SK-N-SH (cell line): ENCODE measurements at regions not wholly inside any gene's neighbourhood (a gene's known extent, or its start where the extent isn't known, plus 50 kb on each side); places are given as distances from the start of the nearest gene placed in this dataset.

Experiments
- CTCF ChIA-PET: fragments of 300-600, 350-600 bp; formaldehyde crosslinking; extraction: SDS; loops from one replicate; lab custom pipeline; 2021; lab: Yijun Ruan, JAX
- POLR2A ChIA-PET: fragments of 350-600 bp; sonication (Branson Sonifier 250); formaldehyde crosslinking; extraction: SDS; loops from one replicate; lab custom pipeline; 2020; ENCODE audit warnings: antibody characterized with exemption, inconsistent platforms; lab: Yijun Ruan, JAX
- DNase-seq: peaks from one replicate; pipeline ENCODE4 v3.0.0; 2012
- H2AFZ ChIP-seq: fragments of 200-600 bp; sonication (generic); 2 replicates; pipeline ENCODE4 v1.8.1; 2016; ENCODE audit warnings: antibody characterized with exemption, mild to moderate bottlenecking, low read depth
- H3F3A ChIP-seq: fragments of 200-600 bp; sonication (generic); replicated peaks from 2 replicates; pipeline ENCODE3; 2016; ENCODE audit warnings: antibody characterized with exemption, mild to moderate bottlenecking; ENCODE audit not compliant: insufficient read depth
- H3K27ac ChIP-seq, 2 experiments: fragments of 200-500 bp in 1 of 2; fragments of 200-600 bp in 1 of 2; sonication (Bioruptor generic) in 1 of 2; sonication (generic), shearing (Covaris generic) in 1 of 2; 2 replicates each; pipeline versions ENCODE4 v1.5.1 to v1.6.1; 2014 to 2016; ENCODE audit warnings: low read depth in 2 of 2, inconsistent platforms in 1 of 2, low read length in 1 of 2, mild to moderate bottlenecking in 1 of 2, mixed read lengths in 1 of 2
- H3K27me3 ChIP-seq: fragments of 200-600 bp; sonication (generic), shearing (Covaris generic); 2 replicates; pipeline ENCODE4 v1.6.1; 2016; ENCODE audit warnings: mixed run types; ENCODE audit not compliant: insufficient read depth
- H3K36me3 ChIP-seq, 2 experiments: fragments of 200-500 bp in 1 of 2; fragments of 200-600 bp in 1 of 2; sonication (Bioruptor generic) in 1 of 2; sonication (generic) in 1 of 2; replicated peaks in 1 of 2; 2 replicates each; pipeline versions ENCODE3 to v1.5.1; 2014 to 2016; ENCODE audit warnings: low read length in 1 of 2, mild to moderate bottlenecking in 1 of 2; ENCODE audit not compliant: insufficient read depth in 2 of 2, control insufficient read depth in 1 of 2
- H3K4me1 ChIP-seq, 2 experiments: fragments of 200-500 bp in 1 of 2; fragments of 200-600 bp in 1 of 2; sonication (Bioruptor generic) in 1 of 2; sonication (generic), shearing (Covaris generic) in 1 of 2; 2 replicates each; pipeline versions ENCODE4 v1.5.1 to v1.6.1; 2014 to 2016; ENCODE audit warnings: low read depth in 1 of 2, low read length in 1 of 2, mixed run types in 1 of 2; ENCODE audit not compliant: insufficient read depth in 2 of 2, control insufficient read depth in 1 of 2
- H3K4me2 ChIP-seq: fragments of 200-600 bp; sonication (generic), shearing (Covaris generic); 2 replicates; pipeline ENCODE4 v1.6.1; 2017; ENCODE audit warnings: mixed run types
- H3K4me3 ChIP-seq, 2 experiments: fragments of 200-500 bp in 1 of 2; fragments of 200-600 bp in 1 of 2; sonication (Bioruptor generic) in 1 of 2; sonication (generic), shearing (Covaris generic) in 1 of 2; 2 replicates each; pipeline versions ENCODE4 v1.5.1 to v1.8.1; 2014 to 2016; ENCODE audit warnings: low read depth in 2 of 2, inconsistent platforms in 1 of 2, low read length in 1 of 2, mild to moderate bottlenecking in 1 of 2, mixed read lengths in 1 of 2, moderate library complexity in 1 of 2
- H3K79me2 ChIP-seq: fragments of 200-600 bp; sonication (generic); 2 replicates; pipeline ENCODE4 v1.8.1; 2017; ENCODE audit warnings: mild to moderate bottlenecking; ENCODE audit not compliant: insufficient read depth
- H3K9ac ChIP-seq: fragments of 200-600 bp; sonication (generic); 2 replicates; pipeline ENCODE4 v1.6.1; 2017; ENCODE audit warnings: mixed run types
- H3K9me2 ChIP-seq: fragments of 200-600 bp; sonication (generic); 2 replicates; pipeline ENCODE4 v1.6.1; 2017; ENCODE audit warnings: mixed run types
- H3K9me3 ChIP-seq: fragments of 200-600 bp; sonication (generic); 2 replicates; pipeline ENCODE4 v1.6.1; 2017; ENCODE audit warnings: mixed run types, mild to moderate bottlenecking, moderate library complexity
- H4K20me1 ChIP-seq: fragments of 200-600 bp; sonication (generic); 2 replicates; pipeline ENCODE4 v1.6.1; 2017; ENCODE audit warnings: mild to moderate bottlenecking, mixed run types; ENCODE audit not compliant: insufficient read depth
- ELF1 ChIP-seq: IDR thresholded peaks from 2 replicates; pipeline ENCODE4 v1.4.0; 2012
- EP300 ChIP-seq, 2 experiments: IDR thresholded peaks; 2 replicates each; pipeline versions ENCODE4 v1.4.0 to v1.6.1; 2012; ENCODE audit warnings: borderline replicate concordance in 1 of 2, low read depth in 1 of 2, low read length in 1 of 2
- EZH2phosphoT487 ChIP-seq: fragments of 200-600 bp; sonication (generic); IDR thresholded peaks from 2 replicates; pipeline ENCODE4 v1.6.1; 2017; ENCODE audit warnings: low read depth, mixed run types, mild to moderate bottlenecking, antibody characterized with exemption, moderate library complexity, borderline replicate concordance
- FOXJ3 ChIP-seq: sonication (generic); formaldehyde crosslinking; IDR thresholded peaks from 2 replicates; pipeline ENCODE4 v1.5.1; 2020; ENCODE audit warnings: mild to moderate bottlenecking, missing genetic modification reagents
- GABPA ChIP-seq: IDR thresholded peaks from 2 replicates; pipeline ENCODE4 v1.4.0; 2012; ENCODE audit warnings: low read depth, mild to moderate bottlenecking
- MAX ChIP-seq: IDR thresholded peaks from 2 replicates; pipeline ENCODE4 v1.4.0; 2012; ENCODE audit warnings: low read depth
- MEF2A ChIP-seq: IDR thresholded peaks from 2 replicates; pipeline ENCODE4 v1.4.0; 2012; ENCODE audit warnings: low read depth, borderline replicate concordance
- NFIC ChIP-seq: IDR thresholded peaks from 2 replicates; pipeline ENCODE4 v1.4.0; 2012; ENCODE audit warnings: borderline replicate concordance
- NRF1 ChIP-seq: IDR thresholded peaks from 2 replicates; pipeline ENCODE4 v1.6.1; 2012; ENCODE audit warnings: low read depth, mild to moderate bottlenecking, low read length
- RAD21 ChIP-seq: IDR thresholded peaks from 2 replicates; pipeline ENCODE4 v1.6.1; 2012; ENCODE audit warnings: mild to moderate bottlenecking, low read length
- RFX5 ChIP-seq: IDR thresholded peaks from 2 replicates; pipeline ENCODE4 v1.6.1; 2012; ENCODE audit warnings: mild to moderate bottlenecking, improper control_type of control experiment, low read length
- SIN3A ChIP-seq: IDR thresholded peaks from 2 replicates; pipeline ENCODE4 v1.6.1; 2012; ENCODE audit warnings: low read depth, mild to moderate bottlenecking, low read length, moderate library complexity, borderline replicate concordance
- SMC3 ChIP-seq: IDR thresholded peaks from 2 replicates; pipeline ENCODE4 v1.6.1; 2012; ENCODE audit warnings: low read depth, low read length, improper control_type of control experiment
- TAF1 ChIP-seq: IDR thresholded peaks from 2 replicates; pipeline ENCODE4 v1.6.1; 2012; ENCODE audit warnings: low read depth, mild to moderate bottlenecking, low read length, moderate library complexity, borderline replicate concordance
- TCF12 ChIP-seq: IDR thresholded peaks from 2 replicates; pipeline ENCODE4 v1.4.0; 2012
- TEAD4 ChIP-seq: IDR thresholded peaks from 2 replicates; pipeline ENCODE4 v1.4.0; 2012; ENCODE audit warnings: mild to moderate bottlenecking, borderline replicate concordance; ENCODE audit not compliant: insufficient read depth
- whole genome bisulfite sequencing: methylation state at CpG from one replicate; pipeline ENCODE4 v1.1.6; 2017; ENCODE audit warnings: low lambda C conversion rate; 5-methylcytosine and 5-hydroxymethylcytosine counted together
- TF ChIP-seq, protein P1 (sequence below): IDR thresholded peaks from 2 replicates; pipeline ENCODE4 v1.4.0; 2012; ENCODE audit warnings: low read depth, borderline replicate concordance
- TF ChIP-seq, protein P2 (sequence below): fragments of 150-350 bp; IDR thresholded peaks from 2 replicates; pipeline ENCODE4 v1.6.1; 2017; ENCODE audit warnings: antibody characterized with exemption, low read length, low read depth, borderline replicate concordance

DNA sequence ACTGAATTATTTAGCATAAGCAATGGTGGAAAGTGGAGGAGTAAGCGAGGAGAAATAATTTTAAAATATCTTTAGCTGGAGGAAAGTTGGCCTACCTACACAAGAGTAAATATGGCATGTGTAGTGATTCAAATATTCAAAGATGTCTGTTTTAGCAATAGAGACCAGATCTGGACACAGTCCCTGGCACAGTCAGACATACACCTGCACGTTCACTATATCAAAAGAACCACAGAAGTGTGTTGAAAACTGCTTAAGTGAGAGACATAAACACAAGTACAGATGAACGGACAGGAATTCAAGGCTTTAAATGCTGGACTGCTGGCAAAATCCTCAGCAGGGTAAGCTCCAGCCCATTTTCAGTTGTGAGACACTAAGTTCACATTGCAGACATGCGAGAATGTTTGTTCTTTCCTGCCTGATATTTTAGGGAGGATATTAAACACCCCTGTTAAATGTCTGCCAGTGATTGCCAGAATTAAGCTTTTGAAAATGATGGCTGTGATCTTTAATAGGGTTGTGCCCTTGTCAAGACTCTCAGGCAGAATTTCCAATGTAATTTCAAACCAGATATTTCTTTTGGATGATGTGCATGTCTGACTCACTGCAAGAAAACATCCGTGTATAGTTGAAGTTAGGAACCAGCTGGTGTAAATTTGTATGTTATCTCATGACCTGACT is 810.6 kb downstream of the TLE4 start:
- Histone ChIP-seq H3K9me3 (no peaks in the 10 kb centered on the region), H2AFZ (no peak overlapping the region), H4K20me1 (no peaks in the 10 kb centered on the region), H3K27ac (no peak overlapping the region), H3K4me1 (peaks cover 0 to under 1% of the 10 kb centered on the region in 2 experiments; a peak in 1 of 4 replicates), H3K4me3 (no peak overlapping the region), H3K4me2 (no peak overlapping the region), H3K36me3 (no peaks in the 10 kb centered on the region), H3K27me3 (no peaks in the 10 kb centered on the region), H3K9ac (no peak overlapping the region), H3K79me2 (no peaks in the 10 kb centered on the region), H3K9me2 (no peaks in the 10 kb centered on the region), H3F3A (no peaks in the 10 kb centered on the region)
- ChIA-PET CTCF (no interaction called here), POLR2A (interaction anchor here (0.6 kb wide), 1 partner anchor 49 kb away, joined by 3 read pairs; no protein-coding TSS in a partner anchor)
- WGBS = 26% methylated on average over 5 of the region's 5 CpGs
- DNase-seq = no peak
- TF ChIP-seq MAX (no peak), MEF2A (no peak), EZH2phosphoT487 (no peak), TAF1 (no peak), NRF1 (no peak), NFIC (no peak), ELF1 (no peak), FOXJ3 (no peak), TCF12 (no peak), SIN3A (no peak), SMC3 (no peak)
- TF ChIP-seq, protein P1, sequence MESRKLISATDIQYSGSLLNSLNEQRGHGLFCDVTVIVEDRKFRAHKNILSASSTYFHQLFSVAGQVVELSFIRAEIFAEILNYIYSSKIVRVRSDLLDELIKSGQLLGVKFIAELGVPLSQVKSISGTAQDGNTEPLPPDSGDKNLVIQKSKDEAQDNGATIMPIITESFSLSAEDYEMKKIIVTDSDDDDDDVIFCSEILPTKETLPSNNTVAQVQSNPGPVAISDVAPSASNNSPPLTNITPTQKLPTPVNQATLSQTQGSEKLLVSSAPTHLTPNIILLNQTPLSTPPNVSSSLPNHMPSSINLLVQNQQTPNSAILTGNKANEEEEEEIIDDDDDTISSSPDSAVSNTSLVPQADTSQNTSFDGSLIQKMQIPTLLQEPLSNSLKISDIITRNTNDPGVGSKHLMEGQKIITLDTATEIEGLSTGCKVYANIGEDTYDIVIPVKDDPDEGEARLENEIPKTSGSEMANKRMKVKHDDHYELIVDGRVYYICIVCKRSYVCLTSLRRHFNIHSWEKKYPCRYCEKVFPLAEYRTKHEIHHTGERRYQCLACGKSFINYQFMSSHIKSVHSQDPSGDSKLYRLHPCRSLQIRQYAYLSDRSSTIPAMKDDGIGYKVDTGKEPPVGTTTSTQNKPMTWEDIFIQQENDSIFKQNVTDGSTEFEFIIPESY = no peak

GRCh38 chr9:80380301-80380700 is 808.5 kb downstream of the TLE4 start:
- H3K27me3 ChIP-seq = no peaks in the 10 kb centered on the region
- H3K4me1 ChIP-seq = peaks cover 0 to 4% of the 10 kb centered on the region in 2 experiments; a peak in 2 of 4 replicates
- H3F3A ChIP-seq = no peaks in the 10 kb centered on the region
- TF ChIP-seq EZH2phosphoT487 (no peak), RAD21 (no peak), SIN3A (no peak), RFX5 (no peak), TCF12 (no peak), TEAD4 (no peak), FOXJ3 (no peak), SMC3 (no peak), NRF1 (no peak), GABPA (no peak), EP300 (IDR thresholded peaks at IDR 0.05; ENCODE audit: borderline replicate concordance in 1 of 2, low read depth in 1 of 2, low read length in 1 of 2) (no peak)
- TF ChIP-seq, protein P2, sequence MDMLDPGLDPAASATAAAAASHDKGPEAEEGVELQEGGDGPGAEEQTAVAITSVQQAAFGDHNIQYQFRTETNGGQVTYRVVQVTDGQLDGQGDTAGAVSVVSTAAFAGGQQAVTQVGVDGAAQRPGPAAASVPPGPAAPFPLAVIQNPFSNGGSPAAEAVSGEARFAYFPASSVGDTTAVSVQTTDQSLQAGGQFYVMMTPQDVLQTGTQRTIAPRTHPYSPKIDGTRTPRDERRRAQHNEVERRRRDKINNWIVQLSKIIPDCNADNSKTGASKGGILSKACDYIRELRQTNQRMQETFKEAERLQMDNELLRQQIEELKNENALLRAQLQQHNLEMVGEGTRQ = no peak
- TF ChIP-seq, protein P1 = no peak
- no peak for DNase-seq
- H4K20me1 ChIP-seq = no peaks in the 10 kb centered on the region
- no peak overlapping the region for H3K4me3 ChIP-seq
- H3K9me2 ChIP-seq = no peaks in the 10 kb centered on the region
- WGBS = 39% methylated on average over 4 of the region's 4 CpGs
- H3K36me3 ChIP-seq = no peaks in the 10 kb centered on the region
- no peak overlapping the region for H3K27ac ChIP-seq
- CTCF ChIA-PET = no interaction called here
- no peaks in the 10 kb centered on the region for H3K79me2 ChIP-seq
- no peak overlapping the region for H2AFZ ChIP-seq
- H3K9me3 ChIP-seq = no peaks in the 10 kb centered on the region
- no peak overlapping the region for H3K9ac ChIP-seq
- no peak overlapping the region for H3K4me2 ChIP-seq
- POLR2A ChIA-PET = no interaction called here
